T-helper 1 cell treated with Interleukin-12 subunit alpha and Interleukin-12 subunit beta and Interleukin-4 antibody, amounts not matched to agents 30 μg/mL and 1 μg/mL, for 36 hours (primary cell): ENCODE measurements at regions not wholly inside any gene's neighbourhood (a gene's known extent, or its start where the extent isn't known, plus 50 kb on each side); places are given as distances from the start of the nearest gene placed in this dataset.
"Not testable (repeated sequence)": the region's sequence is repeated elsewhere in the genome, so short reads cannot be mapped to it uniquely, and the experiment has no call there.

Experiments
- H3K27ac Mint-ChIP-seq: one replicate; pipeline ENCODE4 v1.8.0; 2021; ENCODE audit warnings: mild to moderate bottlenecking, mixed read lengths
- H3K27me3 Mint-ChIP-seq: one replicate; pipeline ENCODE4 v1.8.0; 2021; ENCODE audit warnings: low read depth, mixed read lengths
- H3K36me3 Mint-ChIP-seq: one replicate; pipeline ENCODE4 v1.8.0; 2021; ENCODE audit warnings: low read depth, mixed read lengths
- H3K4me1 Mint-ChIP-seq: one replicate; pipeline ENCODE4 v1.8.0; 2021; ENCODE audit warnings: low read depth, mixed read lengths
- H3K4me3 Mint-ChIP-seq: one replicate; pipeline ENCODE4 v1.8.0; 2021; ENCODE audit warnings: mild to moderate bottlenecking, moderate library complexity, mixed read lengths
- H3K9me3 Mint-ChIP-seq: one replicate; pipeline ENCODE4 v1.8.0; 2021; ENCODE audit warnings: mixed read lengths

DNA sequence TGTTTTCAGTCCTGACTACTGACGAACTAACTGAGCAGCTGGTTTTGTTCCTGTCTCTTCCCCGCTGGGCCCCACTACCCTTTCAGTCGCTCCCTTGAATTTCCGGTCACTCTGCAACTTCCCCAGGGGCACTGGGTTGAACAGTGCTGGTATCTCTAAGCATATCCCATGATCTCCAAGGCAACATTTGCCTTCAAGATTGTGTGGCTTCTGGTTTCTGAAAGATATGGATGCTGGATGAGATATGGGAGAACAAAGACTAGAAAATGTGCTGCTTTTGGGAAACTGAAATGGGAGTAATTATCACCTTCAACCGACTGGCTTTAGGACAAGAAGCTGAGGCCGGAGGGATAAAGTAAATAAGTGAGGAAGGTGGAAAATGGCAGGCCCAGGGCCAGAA, 258.2 kb upstream of the PIK3R1 start:
- no peak overlapping the region for H3K4me3 Mint-ChIP-seq
- H3K27ac Mint-ChIP-seq: no peak overlapping the region
- no peaks in the 10 kb centered on the region for H3K36me3 Mint-ChIP-seq
- no peaks in the 10 kb centered on the region for H3K4me1 Mint-ChIP-seq
- H3K27me3 Mint-ChIP-seq: no peaks in the 10 kb centered on the region
- H3K9me3 Mint-ChIP-seq: no peaks in the 10 kb centered on the region

DNA sequence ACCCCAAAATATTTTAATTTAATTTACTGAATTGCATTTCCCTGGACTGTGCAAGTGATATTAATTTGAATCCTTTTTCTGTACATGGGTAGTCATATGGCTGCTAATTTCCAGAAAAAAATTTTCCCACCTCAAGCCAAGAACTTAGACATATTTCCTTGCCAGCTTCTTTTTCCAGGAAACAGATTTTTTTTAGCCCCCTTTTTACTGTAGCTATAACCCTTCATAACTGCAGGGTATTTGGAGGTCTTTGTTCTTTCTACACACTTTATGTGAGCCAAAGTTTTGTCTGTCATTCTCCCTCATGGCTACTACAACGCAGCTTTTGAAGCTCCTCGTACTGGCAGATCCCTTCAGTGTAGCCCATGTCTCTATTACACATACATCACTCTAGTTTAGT, 261.2 kb upstream of the PIK3R1 start:
- Mint-ChIP-seq H3K27me3 (no peaks in the 10 kb centered on the region), H3K4me1 (no peaks in the 10 kb centered on the region), H3K4me3 (no peak overlapping the region), H3K9me3 (no peaks in the 10 kb centered on the region), H3K36me3 (no peaks in the 10 kb centered on the region), H3K27ac (no peak overlapping the region)

DNA sequence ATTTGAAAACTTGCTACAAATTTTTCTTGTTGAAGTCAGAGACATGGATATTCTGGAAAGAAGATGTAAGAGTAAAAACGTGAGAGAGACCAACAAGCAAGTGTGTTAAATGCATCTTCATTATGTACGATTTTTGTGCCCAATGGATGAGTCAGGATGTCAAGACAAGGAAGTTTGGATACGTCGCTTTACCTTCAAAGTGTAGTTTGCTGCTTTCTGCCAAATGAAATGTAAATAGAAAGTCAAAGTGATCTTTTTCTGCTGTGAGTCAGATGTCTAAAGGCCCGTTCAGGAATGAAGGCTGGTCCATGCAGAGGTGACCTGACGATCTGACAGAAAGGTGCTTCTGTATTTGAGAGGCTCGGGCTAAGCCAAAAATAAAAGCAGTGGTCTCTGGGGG, 273.1 kb upstream of the PIK3R1 start:
- Mint-ChIP-seq H3K9me3 (no peaks in the 10 kb centered on the region), H3K27me3 (no peaks in the 10 kb centered on the region), H3K27ac (no peak overlapping the region), H3K4me3 (no peak overlapping the region), H3K4me1 (no peaks in the 10 kb centered on the region), H3K36me3 (no peaks in the 10 kb centered on the region)

DNA sequence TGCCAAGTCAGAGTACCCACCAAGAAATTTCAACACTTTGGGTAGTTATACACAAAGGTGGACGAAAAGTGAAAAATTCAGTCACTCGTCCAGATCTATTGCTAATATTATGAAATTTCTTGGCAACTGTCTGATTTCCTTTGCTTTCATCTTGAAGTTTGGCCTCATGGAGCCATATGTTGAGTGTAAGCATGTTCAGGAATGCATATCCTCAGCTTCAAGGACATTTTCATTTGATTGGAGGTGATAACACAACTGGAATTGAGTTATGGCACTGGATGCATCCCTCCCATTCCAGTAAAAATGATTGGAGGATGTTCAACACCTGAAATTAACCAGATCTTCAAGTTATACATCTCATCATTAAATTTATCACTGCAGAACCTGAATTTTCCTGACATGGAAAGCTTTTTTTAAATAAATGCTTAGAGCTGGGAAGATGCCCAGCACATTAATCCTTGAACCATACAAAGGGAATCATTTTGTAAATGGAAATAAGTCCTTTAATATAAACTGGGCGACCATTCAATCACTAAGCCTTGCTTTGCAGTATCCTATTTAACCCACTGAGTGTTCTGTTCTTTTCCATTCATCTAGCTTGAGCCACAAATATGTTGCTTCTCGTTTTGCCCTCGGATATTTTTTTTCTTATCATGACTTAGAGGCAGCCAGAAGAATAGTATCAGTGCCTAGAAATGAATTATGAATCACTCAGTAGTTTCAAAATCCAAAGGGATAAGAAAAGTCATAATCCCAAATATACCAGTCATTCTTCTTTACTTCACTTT, 273.7 kb upstream of the PIK3R1 start:
- no peak overlapping the region for H3K27ac Mint-ChIP-seq
- no peaks in the 10 kb centered on the region for H3K27me3 Mint-ChIP-seq
- no peak overlapping the region for H3K4me3 Mint-ChIP-seq
- no peaks in the 10 kb centered on the region for H3K9me3 Mint-ChIP-seq
- no peaks in the 10 kb centered on the region for H3K36me3 Mint-ChIP-seq
- no peaks in the 10 kb centered on the region for H3K4me1 Mint-ChIP-seq

DNA sequence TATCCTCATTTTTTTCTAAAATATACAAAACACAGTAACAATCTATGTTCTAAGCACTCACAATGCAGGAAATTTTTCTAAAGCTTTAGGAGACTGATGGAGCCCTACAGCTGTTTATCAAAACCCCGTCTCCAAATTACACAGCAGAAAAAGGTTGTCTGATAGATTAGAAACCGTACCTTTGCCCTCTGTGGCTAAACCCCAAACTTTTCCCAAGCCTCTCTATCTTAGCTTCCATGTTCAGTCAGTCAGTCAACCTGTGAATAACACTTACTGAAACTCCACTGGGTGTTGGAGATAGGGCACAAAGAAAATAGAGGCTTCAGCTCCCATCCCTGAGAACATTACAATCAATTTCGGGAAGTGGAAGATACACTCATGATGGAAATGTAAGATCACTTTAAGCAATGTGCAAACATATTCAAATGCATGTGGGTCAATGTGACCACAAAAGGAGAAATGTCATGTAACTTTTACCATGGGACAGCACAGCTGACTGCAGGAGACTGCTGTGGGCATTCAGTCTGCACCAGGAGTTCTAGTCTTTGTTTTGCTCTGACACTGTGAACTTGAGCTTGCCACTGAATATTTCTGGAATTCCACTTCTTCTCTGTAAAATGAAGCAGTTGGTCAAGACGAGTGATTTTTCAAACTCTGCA, 279.5 kb upstream of the PIK3R1 start:
- H3K9me3 Mint-ChIP-seq: peaks cover 5% of the 10 kb centered on the region
- no peaks in the 10 kb centered on the region for H3K4me1 Mint-ChIP-seq
- H3K36me3 Mint-ChIP-seq: no peaks in the 10 kb centered on the region
- H3K27me3 Mint-ChIP-seq: no peaks in the 10 kb centered on the region
- no peak overlapping the region for H3K4me3 Mint-ChIP-seq
- no peak overlapping the region for H3K27ac Mint-ChIP-seq

DNA sequence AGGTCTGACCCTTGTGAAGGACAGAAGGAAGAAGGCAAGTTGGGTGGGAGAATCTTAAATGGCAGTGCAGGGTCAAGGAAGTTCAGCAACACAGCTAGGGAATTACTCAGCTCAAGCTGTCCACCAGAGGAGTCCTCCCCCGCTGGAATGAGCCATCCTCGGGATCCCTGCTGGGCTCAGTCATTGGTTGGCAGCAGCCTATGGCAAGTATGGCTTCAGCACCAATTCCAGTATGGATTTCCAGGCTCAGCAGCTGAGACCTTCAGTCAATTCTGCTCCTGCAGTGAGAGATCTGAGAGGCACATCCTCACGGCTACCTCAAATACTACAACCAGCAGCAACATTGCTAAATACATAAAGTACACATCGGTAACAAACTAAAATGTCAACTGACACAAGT, 280.6 kb upstream of the PIK3R1 start:
- Mint-ChIP-seq H3K27ac (no peak overlapping the region), H3K27me3 (no peaks in the 10 kb centered on the region), H3K36me3 (no peaks in the 10 kb centered on the region), H3K4me3 (no peak overlapping the region), H3K9me3 (peaks cover 5% of the 10 kb centered on the region), H3K4me1 (no peaks in the 10 kb centered on the region)

DNA sequence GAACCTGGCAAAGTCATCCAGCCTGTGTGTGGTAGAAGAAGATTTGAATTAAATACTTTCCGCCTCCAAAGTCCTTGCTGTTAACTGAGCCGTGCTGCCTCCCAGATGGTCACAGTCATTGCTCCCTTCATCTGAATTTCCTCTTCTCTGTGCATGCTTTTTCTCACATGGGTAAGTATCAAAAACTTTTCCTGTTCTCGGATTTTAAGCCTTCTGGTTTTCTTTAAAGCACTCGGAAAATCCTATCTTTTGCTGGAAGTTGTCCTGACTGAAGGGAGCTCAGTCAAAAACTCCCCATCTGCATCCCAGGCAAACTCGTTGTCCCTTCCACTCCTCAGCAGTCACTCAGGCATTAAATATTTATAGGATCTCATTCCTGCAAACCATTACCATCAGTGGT, 290.0 kb upstream of the PIK3R1 start:
- Mint-ChIP-seq H3K4me1 (no peaks in the 10 kb centered on the region), H3K36me3 (no peaks in the 10 kb centered on the region), H3K9me3 (no peaks in the 10 kb centered on the region), H3K27ac (no peak overlapping the region), H3K27me3 (no peaks in the 10 kb centered on the region), H3K4me3 (no peak overlapping the region)

DNA sequence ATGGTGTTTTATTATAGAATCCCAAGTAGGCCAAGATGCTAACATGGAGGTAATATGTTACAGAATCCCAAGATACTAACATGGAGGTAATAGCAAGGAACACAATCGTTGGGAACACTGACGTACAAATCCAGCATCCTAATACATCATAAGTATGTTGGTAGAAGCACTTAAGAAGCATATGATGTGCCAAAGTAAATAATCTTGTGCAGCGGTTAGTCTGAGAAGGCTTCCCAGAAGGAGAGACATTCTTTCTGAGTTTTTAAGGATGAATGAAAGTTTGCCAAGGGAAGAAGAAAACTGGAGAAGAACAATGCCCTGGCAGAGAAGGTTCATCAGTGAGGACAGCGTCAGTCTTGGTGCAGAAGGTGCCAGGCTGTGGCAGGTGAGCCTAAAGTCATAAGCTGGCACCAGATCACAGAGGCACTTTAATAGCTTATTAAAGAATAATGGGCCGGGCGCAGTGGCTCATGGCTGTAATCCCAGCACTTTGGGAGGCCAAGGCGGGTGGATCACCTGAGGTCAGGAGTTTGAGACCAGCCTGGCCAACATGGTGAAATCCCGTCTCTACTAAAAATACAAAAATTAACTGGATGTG, 294.5 kb upstream of the PIK3R1 start:
- no peaks in the 10 kb centered on the region for H3K36me3 Mint-ChIP-seq
- no peak overlapping the region for H3K4me3 Mint-ChIP-seq
- H3K4me1 Mint-ChIP-seq: no peaks in the 10 kb centered on the region
- no peaks in the 10 kb centered on the region for H3K27me3 Mint-ChIP-seq
- peaks cover 6% of the 10 kb centered on the region for H3K9me3 Mint-ChIP-seq
- no peak overlapping the region for H3K27ac Mint-ChIP-seq

DNA sequence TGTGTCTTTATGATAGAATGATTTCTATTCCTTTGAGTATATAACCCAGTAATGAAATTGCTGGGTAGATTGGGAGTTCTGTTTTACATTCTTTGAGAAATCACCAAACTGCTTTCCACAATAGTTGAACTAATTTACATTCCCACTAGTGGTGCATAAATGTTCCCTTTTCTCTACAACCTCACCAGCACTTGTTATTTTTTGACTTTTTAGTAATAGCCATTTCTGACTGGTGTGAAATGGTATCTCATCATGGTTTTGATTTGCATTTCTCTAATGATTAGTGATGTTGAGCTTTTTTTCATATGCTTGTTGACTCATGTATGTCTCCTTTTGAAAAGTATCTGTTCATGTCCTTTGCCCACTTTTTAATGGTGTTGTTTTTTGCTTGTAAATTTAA, 296.0 kb upstream of the PIK3R1 start:
- not testable (repeated sequence) for H3K27ac Mint-ChIP-seq, H3K4me1 Mint-ChIP-seq, H3K4me3 Mint-ChIP-seq, H3K27me3 Mint-ChIP-seq, H3K9me3 Mint-ChIP-seq, H3K36me3 Mint-ChIP-seq

DNA sequence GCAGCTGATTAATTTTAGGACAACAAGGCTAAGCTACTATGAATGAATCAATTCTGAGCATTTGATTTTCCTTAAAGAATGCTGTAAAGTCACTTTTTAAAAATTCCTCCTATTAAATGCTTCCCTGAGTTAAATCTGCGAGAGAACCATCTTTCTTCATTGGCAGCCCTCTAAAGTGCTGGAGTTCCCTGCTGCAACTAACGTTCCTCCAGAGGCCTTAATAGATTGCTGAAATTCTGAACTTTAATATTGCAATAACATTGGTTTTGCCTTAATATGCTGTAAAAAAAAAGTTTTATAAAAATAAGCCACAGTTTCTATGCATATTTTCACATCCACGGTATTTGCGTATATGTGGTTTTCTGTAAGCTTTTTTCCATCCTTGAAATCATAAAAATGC, 298.0 kb upstream of the PIK3R1 start:
- H3K9me3 Mint-ChIP-seq: peaks cover 6% of the 10 kb centered on the region
- H3K27me3 Mint-ChIP-seq: no peaks in the 10 kb centered on the region
- H3K27ac Mint-ChIP-seq: no peak overlapping the region
- no peaks in the 10 kb centered on the region for H3K36me3 Mint-ChIP-seq
- H3K4me1 Mint-ChIP-seq: no peaks in the 10 kb centered on the region
- H3K4me3 Mint-ChIP-seq: no peak overlapping the region

DNA sequence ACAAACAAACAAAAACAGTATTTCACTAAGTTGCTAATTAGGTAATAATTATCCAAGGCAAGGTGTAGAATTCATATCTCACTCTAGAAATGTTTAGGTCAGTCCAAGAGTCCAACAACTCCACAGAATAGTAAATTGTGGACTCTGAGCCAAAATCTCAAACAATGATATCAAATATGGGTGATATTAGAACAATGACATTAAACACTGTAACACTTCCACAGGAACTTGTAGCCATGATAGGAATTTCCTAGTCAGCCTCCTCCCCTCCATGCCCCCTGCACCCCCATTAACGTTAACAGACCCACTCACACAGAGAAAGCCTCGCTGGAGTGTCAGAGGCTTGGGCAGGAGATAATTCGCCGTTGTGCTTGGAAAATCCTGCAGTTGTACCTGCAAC, 305.0 kb upstream of the PIK3R1 start:
- no peaks in the 10 kb centered on the region for H3K4me1 Mint-ChIP-seq
- no peak overlapping the region for H3K4me3 Mint-ChIP-seq
- H3K9me3 Mint-ChIP-seq: no peaks in the 10 kb centered on the region
- no peak overlapping the region for H3K27ac Mint-ChIP-seq
- H3K36me3 Mint-ChIP-seq: no peaks in the 10 kb centered on the region
- H3K27me3 Mint-ChIP-seq: no peaks in the 10 kb centered on the region

DNA sequence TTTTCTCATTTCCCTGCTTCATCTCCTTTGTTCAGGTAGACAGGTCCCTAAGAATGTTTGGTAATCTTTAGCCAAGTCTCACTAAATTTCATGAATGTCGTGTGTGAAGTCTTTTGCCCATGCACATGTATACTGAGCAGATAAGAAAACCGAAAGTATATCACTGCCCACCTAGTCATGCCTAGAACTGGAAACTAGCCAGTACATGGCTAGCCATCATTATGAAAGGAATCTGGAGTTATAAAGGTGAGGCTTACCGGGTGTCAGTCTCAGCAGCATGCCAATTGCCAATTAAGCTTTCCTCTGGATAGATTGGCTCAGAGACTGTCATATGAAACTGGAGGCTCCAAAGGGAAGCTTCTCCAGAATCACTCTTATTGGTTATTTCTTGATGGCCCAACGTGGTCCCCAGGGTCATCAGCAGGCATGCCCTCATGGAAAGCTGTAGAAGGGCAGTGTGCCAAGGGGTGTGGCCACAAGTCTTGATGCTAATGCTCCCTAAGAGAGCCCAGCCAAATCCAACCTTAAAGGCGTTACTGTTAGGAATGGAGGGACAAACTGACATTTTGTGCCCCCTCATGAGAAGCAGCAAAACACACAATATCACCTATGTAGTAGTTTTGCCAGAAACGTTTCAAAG, 307.3 kb upstream of the PIK3R1 start:
- no peaks in the 10 kb centered on the region for H3K36me3 Mint-ChIP-seq
- no peaks in the 10 kb centered on the region for H3K4me1 Mint-ChIP-seq
- H3K27ac Mint-ChIP-seq: no peak overlapping the region
- H3K9me3 Mint-ChIP-seq: no peaks in the 10 kb centered on the region
- H3K27me3 Mint-ChIP-seq: no peaks in the 10 kb centered on the region
- H3K4me3 Mint-ChIP-seq: no peak overlapping the region

DNA sequence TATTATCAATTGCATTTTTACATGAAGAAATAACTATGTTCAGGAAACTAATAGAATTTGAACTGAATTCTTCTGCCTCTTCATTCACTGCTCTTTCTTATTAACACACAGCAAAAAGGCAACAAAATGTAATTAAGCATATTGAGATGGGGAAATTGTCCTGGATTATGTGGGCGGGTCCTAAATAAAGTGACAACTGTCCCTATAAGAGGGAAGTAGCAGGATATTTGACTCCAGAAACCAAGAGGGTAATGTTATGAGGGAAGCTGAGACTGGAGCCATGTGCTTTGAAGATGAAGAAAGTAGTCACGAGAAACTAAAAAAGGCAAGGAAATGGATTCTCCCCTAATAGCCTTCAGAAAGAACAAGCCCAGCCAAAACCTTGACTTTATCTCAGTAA, 311.2 kb upstream of the PIK3R1 start:
- H3K4me3 Mint-ChIP-seq: no peak overlapping the region
- no peaks in the 10 kb centered on the region for H3K36me3 Mint-ChIP-seq
- no peak overlapping the region for H3K27ac Mint-ChIP-seq
- H3K4me1 Mint-ChIP-seq: no peaks in the 10 kb centered on the region
- no peaks in the 10 kb centered on the region for H3K27me3 Mint-ChIP-seq
- no peaks in the 10 kb centered on the region for H3K9me3 Mint-ChIP-seq

DNA sequence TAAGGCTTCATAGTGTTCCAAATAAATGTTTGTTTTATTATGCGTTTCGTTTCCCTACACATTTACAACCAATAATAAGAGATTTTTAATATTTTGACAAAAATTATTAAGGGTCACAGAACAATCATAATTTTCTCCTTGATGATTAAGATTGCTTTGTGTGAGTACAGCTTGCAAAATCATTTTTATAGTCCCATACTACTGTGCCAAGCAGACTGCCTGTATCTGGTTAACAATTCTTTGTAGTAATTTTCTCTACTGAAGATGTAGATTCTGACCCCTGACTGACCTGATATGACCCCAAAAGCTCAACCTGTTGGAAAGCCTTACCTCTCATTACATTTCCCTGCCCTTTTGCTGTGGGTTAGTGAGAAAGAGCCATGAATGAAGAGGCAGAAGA, 311.9 kb upstream of the PIK3R1 start:
- Mint-ChIP-seq H3K27me3 (no peaks in the 10 kb centered on the region), H3K27ac (no peak overlapping the region), H3K9me3 (no peaks in the 10 kb centered on the region), H3K4me3 (no peak overlapping the region), H3K36me3 (no peaks in the 10 kb centered on the region), H3K4me1 (no peaks in the 10 kb centered on the region)

DNA sequence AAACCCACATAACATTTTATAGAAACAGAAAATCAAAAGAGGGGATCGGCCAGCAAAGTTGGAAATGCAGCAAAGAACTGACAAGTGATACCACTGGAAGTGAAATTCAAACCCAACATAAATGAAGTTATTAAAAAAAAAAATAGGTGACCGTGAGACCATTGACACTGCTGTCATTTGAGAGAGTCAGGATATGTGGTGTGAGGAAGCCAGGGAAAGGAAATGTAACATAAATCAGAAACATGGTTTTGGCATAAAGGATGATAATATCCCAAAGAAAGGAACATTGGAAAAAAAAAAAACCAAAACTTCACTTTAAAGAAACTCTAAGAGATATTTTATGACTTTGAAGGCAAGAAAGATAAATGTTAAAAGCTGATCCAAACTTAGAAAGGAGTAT, 312.4 kb upstream of the PIK3R1 start:
- H3K9me3 Mint-ChIP-seq: no peaks in the 10 kb centered on the region
- no peaks in the 10 kb centered on the region for H3K27me3 Mint-ChIP-seq
- no peak overlapping the region for H3K4me3 Mint-ChIP-seq
- H3K4me1 Mint-ChIP-seq: no peaks in the 10 kb centered on the region
- no peak overlapping the region for H3K27ac Mint-ChIP-seq
- no peaks in the 10 kb centered on the region for H3K36me3 Mint-ChIP-seq
